WTC11 (cell line): ENCODE measurements at regions not wholly inside any gene's neighbourhood (a gene's known extent, or its start where the extent isn't known, plus 50 kb on each side); places are given as distances from the start of the nearest gene placed in this dataset.

Source experiments
- ATAC-seq: fragments of 200-7000 bp; cut with Tn5 transposase; 2 replicates; pipeline ENCODE4 v1.10.0; 2021; ENCODE audit warnings: mild to moderate bottlenecking, moderate library complexity
- CTCF ChIA-PET: fragments of 300-600 bp; sonication (Branson Sonifier 250); formaldehyde crosslinking; loops from one replicate; lab custom pipeline; 2021; ENCODE audit warnings: antibody characterized with exemption; lab: Charles Lee
- POLR2A ChIA-PET: fragments of 350-600 bp; sonication (Branson Sonifier 250); formaldehyde crosslinking; loops from one replicate; lab custom pipeline; 2021; ENCODE audit warnings: antibody characterized with exemption; lab: Charles Lee
- DNase-seq: peaks from one replicate; pipeline ENCODE4 v3.0.0; 2021; ENCODE audit warnings: low spot score
- H3K27ac Mint-ChIP-seq: 2 replicates; pipeline ENCODE4 v1.8.0; 2021; ENCODE audit warnings: mixed read lengths
- H3K27me3 Mint-ChIP-seq: 2 replicates; pipeline ENCODE4 v1.8.0; 2021; ENCODE audit warnings: low read depth, mild to moderate bottlenecking, moderate library complexity, mixed read lengths
- H3K36me3 Mint-ChIP-seq: 2 replicates; pipeline ENCODE4 v1.8.0; 2021; ENCODE audit warnings: mixed read lengths
- H3K4me1 Mint-ChIP-seq: 2 replicates; pipeline ENCODE4 v1.8.0; 2022; ENCODE audit warnings: mixed read lengths
- H3K4me3 Mint-ChIP-seq: 2 replicates; pipeline ENCODE4 v1.8.0; 2021; ENCODE audit warnings: mild to moderate bottlenecking, moderate library complexity, mixed read lengths
- H3K9me3 Mint-ChIP-seq: 2 replicates; pipeline ENCODE4 v1.8.0; 2021; ENCODE audit warnings: mixed read lengths
- CBFB ChIP-seq: sonication (generic); formaldehyde crosslinking; IDR thresholded peaks from 2 replicates; pipeline ENCODE4 v1.8.1; 2022; ENCODE audit warnings: mild to moderate bottlenecking, low read depth, missing genetic modification reagents
- ETV6 ChIP-seq: sonication (generic); formaldehyde crosslinking; IDR thresholded peaks from 2 replicates; pipeline ENCODE4 v1.8.1; 2022; ENCODE audit warnings: mild to moderate bottlenecking, missing genetic modification reagents
- GABPB1 ChIP-seq: sonication (generic); formaldehyde crosslinking; IDR thresholded peaks from 2 replicates; pipeline ENCODE4 v1.8.1; 2023; ENCODE audit warnings: mild to moderate bottlenecking, missing genetic modification reagents
- IRF2 ChIP-seq: sonication (generic); formaldehyde crosslinking; IDR thresholded peaks from 2 replicates; pipeline ENCODE4 v1.8.0; 2022; ENCODE audit warnings: low read depth, missing genetic modification reagents, borderline replicate concordance
- NFATC4 ChIP-seq: fragments of 250-450 bp; sonication (Bioruptor Pico); IDR thresholded peaks from 2 replicates; pipeline ENCODE4 v1.9.0; 2021; ENCODE audit warnings: mild to moderate bottlenecking
- SP1 ChIP-seq: sonication (generic); formaldehyde crosslinking; conservative IDR thresholded peaks from 2 replicates; pipeline ENCODE4 v1.8.1; 2022; ENCODE audit warnings: missing genetic modification reagents
- ZNF219 ChIP-seq: sonication (generic); formaldehyde crosslinking; IDR thresholded peaks from 2 replicates; pipeline ENCODE4 v1.8.0; 2023; ENCODE audit warnings: missing genetic modification reagents, mild to moderate bottlenecking, borderline replicate concordance
- ZNF232 ChIP-seq: sonication (generic); formaldehyde crosslinking; IDR thresholded peaks from 2 replicates; pipeline ENCODE4 v1.8.0; 2022; ENCODE audit warnings: mild to moderate bottlenecking, missing genetic modification reagents
- ZNF396 ChIP-seq: fragments of 250-450 bp; sonication (Bioruptor Pico); IDR thresholded peaks from 2 replicates; pipeline ENCODE4 v1.8.0; 2021; ENCODE audit warnings: mild to moderate bottlenecking, moderate library complexity, borderline replicate concordance
- ZNF423 ChIP-seq: fragments of 250-450 bp; sonication (Bioruptor Pico); IDR thresholded peaks from 2 replicates; pipeline ENCODE4 v2.1.2; 2022; ENCODE audit warnings: mild to moderate bottlenecking, moderate library complexity
- TF ChIP-seq, protein P1 (sequence below): fragments of 250-450 bp; sonication (Bioruptor Pico); IDR thresholded peaks from 2 replicates; pipeline ENCODE4 v1.9.0; 2021; ENCODE audit warnings: mild to moderate bottlenecking, borderline replicate concordance
- TF ChIP-seq, protein P2 (sequence below): sonication (generic); formaldehyde crosslinking; IDR thresholded peaks from 2 replicates; pipeline ENCODE4 v1.8.1; 2022; ENCODE audit warnings: missing genetic modification reagents, borderline replicate concordance
- TF ChIP-seq, protein P3 (sequence below): sonication (generic); formaldehyde crosslinking; IDR thresholded peaks from 2 replicates; pipeline ENCODE4 v1.8.1; 2022; ENCODE audit warnings: low read depth, missing genetic modification reagents, borderline replicate concordance
- TF ChIP-seq, protein P4 (sequence below): sonication (generic); formaldehyde crosslinking; IDR thresholded peaks from 2 replicates; pipeline ENCODE4 v1.8.1; 2023; ENCODE audit warnings: mild to moderate bottlenecking, missing genetic modification reagents
- TF ChIP-seq, protein P5 (sequence below): sonication (generic); formaldehyde crosslinking; IDR thresholded peaks from 2 replicates; pipeline ENCODE4 v1.8.0; 2022; ENCODE audit warnings: mild to moderate bottlenecking, missing genetic modification reagents

DNA sequence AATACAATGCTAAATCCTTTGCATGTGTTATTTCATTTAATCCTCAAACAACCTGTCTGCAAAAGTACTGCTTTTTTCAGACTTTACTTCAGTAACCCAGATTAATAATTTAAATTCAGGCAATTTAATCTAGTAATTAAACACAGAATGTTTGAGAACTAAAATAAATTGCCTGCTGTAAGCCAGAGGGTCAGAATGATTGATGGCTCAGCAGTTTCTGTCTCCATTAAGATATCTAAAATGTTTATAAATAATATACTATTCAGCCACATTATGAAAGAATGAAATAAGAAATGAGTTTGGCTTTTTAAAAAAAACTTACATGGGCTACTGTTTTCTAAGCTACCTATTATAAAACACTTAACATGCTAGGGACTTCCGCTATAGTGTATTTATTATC lies 846.0 kb downstream of the FAM181B start (continued):
- TF ChIP-seq, protein P1, sequence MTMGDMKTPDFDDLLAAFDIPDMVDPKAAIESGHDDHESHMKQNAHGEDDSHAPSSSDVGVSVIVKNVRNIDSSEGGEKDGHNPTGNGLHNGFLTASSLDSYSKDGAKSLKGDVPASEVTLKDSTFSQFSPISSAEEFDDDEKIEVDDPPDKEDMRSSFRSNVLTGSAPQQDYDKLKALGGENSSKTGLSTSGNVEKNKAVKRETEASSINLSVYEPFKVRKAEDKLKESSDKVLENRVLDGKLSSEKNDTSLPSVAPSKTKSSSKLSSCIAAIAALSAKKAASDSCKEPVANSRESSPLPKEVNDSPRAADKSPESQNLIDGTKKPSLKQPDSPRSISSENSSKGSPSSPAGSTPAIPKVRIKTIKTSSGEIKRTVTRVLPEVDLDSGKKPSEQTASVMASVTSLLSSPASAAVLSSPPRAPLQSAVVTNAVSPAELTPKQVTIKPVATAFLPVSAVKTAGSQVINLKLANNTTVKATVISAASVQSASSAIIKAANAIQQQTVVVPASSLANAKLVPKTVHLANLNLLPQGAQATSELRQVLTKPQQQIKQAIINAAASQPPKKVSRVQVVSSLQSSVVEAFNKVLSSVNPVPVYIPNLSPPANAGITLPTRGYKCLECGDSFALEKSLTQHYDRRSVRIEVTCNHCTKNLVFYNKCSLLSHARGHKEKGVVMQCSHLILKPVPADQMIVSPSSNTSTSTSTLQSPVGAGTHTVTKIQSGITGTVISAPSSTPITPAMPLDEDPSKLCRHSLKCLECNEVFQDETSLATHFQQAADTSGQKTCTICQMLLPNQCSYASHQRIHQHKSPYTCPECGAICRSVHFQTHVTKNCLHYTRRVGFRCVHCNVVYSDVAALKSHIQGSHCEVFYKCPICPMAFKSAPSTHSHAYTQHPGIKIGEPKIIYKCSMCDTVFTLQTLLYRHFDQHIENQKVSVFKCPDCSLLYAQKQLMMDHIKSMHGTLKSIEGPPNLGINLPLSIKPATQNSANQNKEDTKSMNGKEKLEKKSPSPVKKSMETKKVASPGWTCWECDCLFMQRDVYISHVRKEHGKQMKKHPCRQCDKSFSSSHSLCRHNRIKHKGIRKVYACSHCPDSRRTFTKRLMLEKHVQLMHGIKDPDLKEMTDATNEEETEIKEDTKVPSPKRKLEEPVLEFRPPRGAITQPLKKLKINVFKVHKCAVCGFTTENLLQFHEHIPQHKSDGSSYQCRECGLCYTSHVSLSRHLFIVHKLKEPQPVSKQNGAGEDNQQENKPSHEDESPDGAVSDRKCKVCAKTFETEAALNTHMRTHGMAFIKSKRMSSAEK (CRISPR knock-in tag) = no peak
- TF ChIP-seq IRF2 (no peak), ZNF396 (CRISPR knock-in tag) (no peak), NFATC4 (CRISPR knock-in tag) (no peak)
- TF ChIP-seq, protein P2, sequence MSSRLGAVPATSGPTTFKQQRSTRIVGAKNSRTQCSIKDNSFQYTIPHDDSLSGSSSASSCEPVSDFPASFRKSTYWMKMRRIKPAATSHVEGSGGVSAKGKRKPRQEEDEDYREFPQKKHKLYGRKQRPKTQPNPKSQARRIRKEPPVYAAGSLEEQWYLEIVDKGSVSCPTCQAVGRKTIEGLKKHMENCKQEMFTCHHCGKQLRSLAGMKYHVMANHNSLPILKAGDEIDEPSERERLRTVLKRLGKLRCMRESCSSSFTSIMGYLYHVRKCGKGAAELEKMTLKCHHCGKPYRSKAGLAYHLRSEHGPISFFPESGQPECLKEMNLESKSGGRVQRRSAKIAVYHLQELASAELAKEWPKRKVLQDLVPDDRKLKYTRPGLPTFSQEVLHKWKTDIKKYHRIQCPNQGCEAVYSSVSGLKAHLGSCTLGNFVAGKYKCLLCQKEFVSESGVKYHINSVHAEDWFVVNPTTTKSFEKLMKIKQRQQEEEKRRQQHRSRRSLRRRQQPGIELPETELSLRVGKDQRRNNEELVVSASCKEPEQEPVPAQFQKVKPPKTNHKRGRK (CRISPR knock-in tag) = no peak
- TF ChIP-seq, protein P3, sequence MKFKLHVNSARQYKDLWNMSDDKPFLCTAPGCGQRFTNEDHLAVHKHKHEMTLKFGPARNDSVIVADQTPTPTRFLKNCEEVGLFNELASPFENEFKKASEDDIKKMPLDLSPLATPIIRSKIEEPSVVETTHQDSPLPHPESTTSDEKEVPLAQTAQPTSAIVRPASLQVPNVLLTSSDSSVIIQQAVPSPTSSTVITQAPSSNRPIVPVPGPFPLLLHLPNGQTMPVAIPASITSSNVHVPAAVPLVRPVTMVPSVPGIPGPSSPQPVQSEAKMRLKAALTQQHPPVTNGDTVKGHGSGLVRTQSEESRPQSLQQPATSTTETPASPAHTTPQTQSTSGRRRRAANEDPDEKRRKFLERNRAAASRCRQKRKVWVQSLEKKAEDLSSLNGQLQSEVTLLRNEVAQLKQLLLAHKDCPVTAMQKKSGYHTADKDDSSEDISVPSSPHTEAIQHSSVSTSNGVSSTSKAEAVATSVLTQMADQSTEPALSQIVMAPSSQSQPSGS = no peak

DNA sequence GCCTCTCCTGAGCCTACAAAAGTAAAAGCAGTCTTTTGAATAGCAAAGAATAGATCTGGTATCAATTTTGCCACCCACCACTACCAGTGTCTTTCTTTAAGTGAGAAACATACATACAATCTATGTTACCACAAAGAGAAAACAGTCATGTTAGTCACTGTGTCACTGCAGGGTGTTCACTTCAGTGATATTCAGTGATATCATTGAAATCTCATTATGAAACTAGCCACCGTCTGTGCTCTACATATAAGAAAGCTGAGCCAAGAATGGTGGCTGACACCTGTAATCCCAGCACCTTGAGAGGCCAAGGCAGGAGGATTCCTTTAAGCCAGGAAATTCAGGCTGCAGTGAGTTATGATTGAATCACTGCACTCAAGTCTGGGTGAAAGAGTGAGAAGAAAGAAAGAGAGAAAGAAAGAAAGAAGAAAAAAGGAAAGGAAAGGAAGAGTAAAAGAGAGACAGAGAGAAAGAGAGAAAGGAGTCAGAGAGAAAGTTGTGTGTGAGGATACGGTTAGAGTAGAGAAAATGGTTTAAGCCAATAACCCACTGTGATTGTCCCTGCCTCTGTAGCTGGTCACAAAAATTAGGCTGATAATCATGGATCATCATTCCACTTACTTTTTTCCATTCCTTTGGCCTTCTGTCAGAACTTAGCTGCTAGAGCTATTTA lies 847.1 kb downstream of the FAM181B start:
- ATAC-seq (no peak), DNase-seq (no peak)
- no peaks in the 10 kb centered on the region; the same call in 1 of the 2 replicates for H3K27me3 Mint-ChIP-seq
- no peaks in the 10 kb centered on the region for H3K36me3 Mint-ChIP-seq
- ChIA-PET POLR2A (no interaction called here), CTCF (no interaction called here)
- H3K9me3 Mint-ChIP-seq = peaks cover 9% of the 10 kb centered on the region
- no peak overlapping the region for H3K27ac Mint-ChIP-seq
- H3K4me3 Mint-ChIP-seq = no peak overlapping the region
- H3K4me1 Mint-ChIP-seq = no peaks in the 10 kb centered on the region
- TF ChIP-seq ETV6 (CRISPR knock-in tag) (no peak), SP1 (CRISPR knock-in tag) (no peak), ZNF219 (CRISPR knock-in tag) (no peak), ZNF232 (CRISPR knock-in tag) (no peak), CBFB (CRISPR knock-in tag) (no peak)

DNA sequence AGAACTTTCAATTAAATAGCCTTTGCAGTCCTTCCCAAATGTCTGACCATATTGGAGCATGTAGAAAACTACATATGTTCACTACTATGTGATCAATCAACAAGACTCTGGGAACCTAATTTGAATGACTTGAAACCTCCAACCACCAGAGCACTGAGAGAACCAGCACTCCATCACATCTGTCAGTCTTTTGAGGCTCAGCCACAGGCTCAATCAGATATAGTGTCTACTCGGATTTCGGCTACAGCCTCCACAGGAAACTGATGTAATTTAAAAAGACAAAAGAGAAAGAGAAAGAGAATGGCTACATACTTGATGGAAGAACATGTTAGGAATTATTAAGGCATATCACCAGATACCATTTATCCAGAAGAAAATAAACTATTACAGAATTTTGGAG lies 859.0 kb downstream of the FAM181B start:
- Mint-ChIP-seq H3K27ac (no peak overlapping the region), H3K9me3 (no peaks in the 10 kb centered on the region)
- DNase-seq = no peak

More for the DNA sequence above, 859.0 kb downstream of the FAM181B start:
- peaks cover 12% of the 10 kb centered on the region for H3K4me1 Mint-ChIP-seq
- CTCF ChIA-PET = interaction anchor here (0.6 kb wide), 1 partner anchor 156 kb away, joined by 4 read pairs; no protein-coding TSS in a partner anchor
- H3K36me3 Mint-ChIP-seq = no peaks in the 10 kb centered on the region
- ATAC-seq = peak; percentile 68; the same call in 1 of the 2 replicates
- no peak for TF ChIP-seq ZNF423 (CRISPR knock-in tag)
- TF ChIP-seq, protein P4, sequence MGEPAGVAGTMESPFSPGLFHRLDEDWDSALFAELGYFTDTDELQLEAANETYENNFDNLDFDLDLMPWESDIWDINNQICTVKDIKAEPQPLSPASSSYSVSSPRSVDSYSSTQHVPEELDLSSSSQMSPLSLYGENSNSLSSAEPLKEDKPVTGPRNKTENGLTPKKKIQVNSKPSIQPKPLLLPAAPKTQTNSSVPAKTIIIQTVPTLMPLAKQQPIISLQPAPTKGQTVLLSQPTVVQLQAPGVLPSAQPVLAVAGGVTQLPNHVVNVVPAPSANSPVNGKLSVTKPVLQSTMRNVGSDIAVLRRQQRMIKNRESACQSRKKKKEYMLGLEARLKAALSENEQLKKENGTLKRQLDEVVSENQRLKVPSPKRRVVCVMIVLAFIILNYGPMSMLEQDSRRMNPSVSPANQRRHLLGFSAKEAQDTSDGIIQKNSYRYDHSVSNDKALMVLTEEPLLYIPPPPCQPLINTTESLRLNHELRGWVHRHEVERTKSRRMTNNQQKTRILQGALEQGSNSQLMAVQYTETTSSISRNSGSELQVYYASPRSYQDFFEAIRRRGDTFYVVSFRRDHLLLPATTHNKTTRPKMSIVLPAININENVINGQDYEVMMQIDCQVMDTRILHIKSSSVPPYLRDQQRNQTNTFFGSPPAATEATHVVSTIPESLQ = no peak
- TF ChIP-seq GABPB1 (CRISPR knock-in tag) = no peak
- TF ChIP-seq, protein P5, sequence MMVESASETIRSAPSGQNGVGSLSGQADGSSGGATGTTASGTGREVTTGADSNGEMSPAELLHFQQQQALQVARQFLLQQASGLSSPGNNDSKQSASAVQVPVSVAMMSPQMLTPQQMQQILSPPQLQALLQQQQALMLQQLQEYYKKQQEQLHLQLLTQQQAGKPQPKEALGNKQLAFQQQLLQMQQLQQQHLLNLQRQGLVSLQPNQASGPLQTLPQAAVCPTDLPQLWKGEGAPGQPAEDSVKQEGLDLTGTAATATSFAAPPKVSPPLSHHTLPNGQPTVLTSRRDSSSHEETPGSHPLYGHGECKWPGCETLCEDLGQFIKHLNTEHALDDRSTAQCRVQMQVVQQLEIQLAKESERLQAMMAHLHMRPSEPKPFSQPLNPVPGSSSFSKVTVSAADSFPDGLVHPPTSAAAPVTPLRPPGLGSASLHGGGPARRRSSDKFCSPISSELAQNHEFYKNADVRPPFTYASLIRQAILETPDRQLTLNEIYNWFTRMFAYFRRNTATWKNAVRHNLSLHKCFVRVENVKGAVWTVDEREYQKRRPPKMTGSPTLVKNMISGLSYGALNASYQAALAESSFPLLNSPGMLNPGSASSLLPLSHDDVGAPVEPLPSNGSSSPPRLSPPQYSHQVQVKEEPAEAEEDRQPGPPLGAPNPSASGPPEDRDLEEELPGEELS (CRISPR knock-in tag) = no peak
- TF ChIP-seq NFATC4 (CRISPR knock-in tag) = no peak
- POLR2A ChIA-PET = no interaction called here
- no peak overlapping the region for H3K4me3 Mint-ChIP-seq
- no peaks in the 10 kb centered on the region for H3K27me3 Mint-ChIP-seq
